ENCODE measurements at regions not wholly inside any gene's neighbourhood (a gene's known extent, or its start where the extent isn't known, plus 50 kb on each side); places are given as distances from the start of the nearest gene placed in this dataset.

GRCh38 chr3:106372806-106373190 is 504.0 kb upstream of the CBLB start:
- TF ChIP-seq ZNF565 (CRISPR knock-in tag; conservative IDR thresholded peaks at IDR 0.05; ENCODE audit: low read depth) (no peak), SNAI2 (CRISPR knock-in tag; IDR thresholded peaks at IDR 0.05) (no peak), ZFP3 (CRISPR knock-in tag; IDR thresholded peaks at IDR 0.05) (no peak), TOX (CRISPR knock-in tag; IDR thresholded peaks at IDR 0.05; ENCODE audit: borderline replicate concordance) (no peak), RARB (CRISPR knock-in tag; IDR thresholded peaks at IDR 0.05) (no peak), CREB5 (CRISPR knock-in tag; IDR thresholded peaks at IDR 0.05; ENCODE audit: low read depth) (no peak), ISL1 (CRISPR knock-in tag; IDR thresholded peaks at IDR 0.05) (no peak), ESRRG (CRISPR knock-in tag; IDR thresholded peaks at IDR 0.05) (no peak), ZC3H10 (CRISPR knock-in tag; IDR thresholded peaks at IDR 0.05) (no peak), OSR1 (CRISPR knock-in tag; IDR thresholded peaks at IDR 0.05) (no peak), ZFP30 (CRISPR knock-in tag; IDR thresholded peaks at IDR 0.05) (no peak)
- ATAC-seq: no peak

- ATAC-seq: no peak
- no peak for TF ChIP-seq RARB (CRISPR knock-in tag; IDR thresholded peaks at IDR 0.05)
- no peak for TF ChIP-seq BACH2 (CRISPR knock-in tag; IDR thresholded peaks at IDR 0.05; ENCODE audit: borderline replicate concordance)
- TF ChIP-seq ZFP30 (CRISPR knock-in tag; IDR thresholded peaks at IDR 0.05): no peak
- TF ChIP-seq ZFP3 (CRISPR knock-in tag; IDR thresholded peaks at IDR 0.05): no peak
- no peak for TF ChIP-seq ESRRG (CRISPR knock-in tag; IDR thresholded peaks at IDR 0.05)
- TF ChIP-seq ARNTL (CRISPR knock-in tag; IDR thresholded peaks at IDR 0.05; ENCODE audit: borderline replicate concordance, low read depth): no peak
- no peak for TF ChIP-seq ZNF565 (CRISPR knock-in tag; conservative IDR thresholded peaks at IDR 0.05; ENCODE audit: low read depth)
- no peak for TF ChIP-seq CSDC2 (CRISPR knock-in tag; IDR thresholded peaks at IDR 0.05)
- no peak for TF ChIP-seq TCF4 (CRISPR knock-in tag; IDR thresholded peaks at IDR 0.05; ENCODE audit: borderline replicate concordance)
- TF ChIP-seq OSR1 (CRISPR knock-in tag; IDR thresholded peaks at IDR 0.05): no peak
- no peak for TF ChIP-seq ZC3H10 (CRISPR knock-in tag; IDR thresholded peaks at IDR 0.05)
- no peak for TF ChIP-seq TSHZ2 (CRISPR knock-in tag; IDR thresholded peaks at IDR 0.05)
- no peak for TF ChIP-seq ZNF70 (CRISPR knock-in tag; IDR thresholded peaks at IDR 0.05)
- no peak for TF ChIP-seq CSRNP3 (CRISPR knock-in tag; IDR thresholded peaks at IDR 0.05)
These were observed 507.3 kb upstream of the CBLB start for GRCh38 chr3:106376016-106376570.

- ATAC-seq: no peak
- TF ChIP-seq ZFP3 (CRISPR knock-in tag; IDR thresholded peaks at IDR 0.05): no peak
- TF ChIP-seq TCF4 (CRISPR knock-in tag; IDR thresholded peaks at IDR 0.05; ENCODE audit: borderline replicate concordance): no peak
- no peak for TF ChIP-seq PPARA (CRISPR knock-in tag; IDR thresholded peaks at IDR 0.05; ENCODE audit: borderline replicate concordance)
- TF ChIP-seq ZNF565 (CRISPR knock-in tag; conservative IDR thresholded peaks at IDR 0.05; ENCODE audit: low read depth): no peak
- no peak for TF ChIP-seq ZNF8 (CRISPR knock-in tag; IDR thresholded peaks at IDR 0.05)
- no peak for TF ChIP-seq TOX (CRISPR knock-in tag; IDR thresholded peaks at IDR 0.05; ENCODE audit: borderline replicate concordance)
- no peak for TF ChIP-seq CSDC2 (CRISPR knock-in tag; IDR thresholded peaks at IDR 0.05)
- TF ChIP-seq ARNTL (CRISPR knock-in tag; IDR thresholded peaks at IDR 0.05; ENCODE audit: borderline replicate concordance, low read depth): no peak
- no peak for TF ChIP-seq PATZ1 (CRISPR knock-in tag; IDR thresholded peaks at IDR 0.05; ENCODE audit: borderline replicate concordance)
- no peak for TF ChIP-seq OSR1 (CRISPR knock-in tag; IDR thresholded peaks at IDR 0.05)
- no peak for TF ChIP-seq ESRRG (CRISPR knock-in tag; IDR thresholded peaks at IDR 0.05)
- TF ChIP-seq ZC3H10 (CRISPR knock-in tag; IDR thresholded peaks at IDR 0.05): no peak
- no peak for TF ChIP-seq ZFP30 (CRISPR knock-in tag; IDR thresholded peaks at IDR 0.05)
- no peak for TF ChIP-seq SNAI2 (CRISPR knock-in tag; IDR thresholded peaks at IDR 0.05)
- TF ChIP-seq RARB (CRISPR knock-in tag; IDR thresholded peaks at IDR 0.05): no peak
- no peak for TF ChIP-seq TSHZ2 (CRISPR knock-in tag; IDR thresholded peaks at IDR 0.05)
- no peak for TF ChIP-seq CSRNP3 (CRISPR knock-in tag; IDR thresholded peaks at IDR 0.05)
These were observed 510.5 kb upstream of the CBLB start for GRCh38 chr3:106379251-106379750.

Measured in SK-N-SH treated with all-trans-retinoic acid at 6 μM for 48 hours (cell line).